B cell (primary cell): ENCODE measurements at regions not wholly inside any gene's neighbourhood (a gene's known extent, or its start where the extent isn't known, plus 50 kb on each side); places are given as distances from the start of the nearest gene placed in this dataset.

Experiments
- CTCF ChIP-seq: fragments of 200-600 bp; IDR thresholded peaks from one replicate; pipeline ENCODE4 v1.8.0; 2022; ENCODE audit warnings: antibody characterized with exemption, mild to moderate bottlenecking
- EZH2 ChIP-seq: IDR thresholded peaks from 2 replicates; pipeline ENCODE4 v1.6.1; 2012; ENCODE audit warnings: borderline replicate concordance, low read depth, mild to moderate bottlenecking, moderate library complexity, low read length; ENCODE audit not compliant: insufficient read depth, poor library complexity, severe bottlenecking

GRCh38 chr12:94819011-94819410 is 168.7 kb upstream of the TMCC3 start:
- TF ChIP-seq CTCF (no peak), EZH2 (no peak)
